ENCODE measurements at regions not wholly inside any gene's neighbourhood (a gene's known extent, or its start where the extent isn't known, plus 50 kb on each side); places are given as distances from the start of the nearest gene placed in this dataset.

DNA sequence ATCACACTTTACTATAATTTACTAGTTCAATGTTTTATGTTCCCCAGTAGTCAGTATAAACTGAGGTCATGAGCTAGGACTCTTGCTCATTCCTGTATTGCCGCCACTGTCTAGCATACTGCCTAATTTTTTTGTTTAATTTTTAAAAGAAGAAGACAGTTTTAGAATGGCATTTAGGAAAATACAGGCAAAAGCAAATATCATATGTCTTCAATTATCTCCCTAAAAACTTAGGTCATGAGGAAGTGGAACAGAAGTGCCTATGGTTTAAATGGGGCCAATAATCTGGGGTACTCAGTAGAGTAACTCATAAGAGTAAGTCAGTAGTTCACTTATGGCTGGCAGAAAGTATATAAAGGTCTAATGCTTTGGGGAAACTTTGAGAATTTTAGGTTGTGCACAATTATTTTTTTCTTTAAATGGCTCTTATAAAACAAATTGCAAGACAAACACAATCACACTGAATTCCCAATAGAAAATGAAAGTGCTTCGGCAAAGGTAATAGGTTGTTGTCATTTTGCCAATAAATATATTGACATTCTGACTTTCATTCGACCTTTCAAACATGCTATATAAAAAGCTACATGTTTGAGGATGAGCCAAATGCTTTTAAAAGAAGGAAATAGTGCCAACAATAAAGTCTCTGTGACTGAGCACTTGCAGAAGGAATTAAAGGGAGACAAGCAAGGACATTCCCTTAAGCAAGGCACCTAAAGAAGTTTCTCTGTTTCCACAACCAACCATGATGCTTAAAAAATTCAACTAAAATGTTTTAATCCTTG, 390.1 kb downstream of the PDGFC start:
- TF ChIP-seq, protein P1, sequence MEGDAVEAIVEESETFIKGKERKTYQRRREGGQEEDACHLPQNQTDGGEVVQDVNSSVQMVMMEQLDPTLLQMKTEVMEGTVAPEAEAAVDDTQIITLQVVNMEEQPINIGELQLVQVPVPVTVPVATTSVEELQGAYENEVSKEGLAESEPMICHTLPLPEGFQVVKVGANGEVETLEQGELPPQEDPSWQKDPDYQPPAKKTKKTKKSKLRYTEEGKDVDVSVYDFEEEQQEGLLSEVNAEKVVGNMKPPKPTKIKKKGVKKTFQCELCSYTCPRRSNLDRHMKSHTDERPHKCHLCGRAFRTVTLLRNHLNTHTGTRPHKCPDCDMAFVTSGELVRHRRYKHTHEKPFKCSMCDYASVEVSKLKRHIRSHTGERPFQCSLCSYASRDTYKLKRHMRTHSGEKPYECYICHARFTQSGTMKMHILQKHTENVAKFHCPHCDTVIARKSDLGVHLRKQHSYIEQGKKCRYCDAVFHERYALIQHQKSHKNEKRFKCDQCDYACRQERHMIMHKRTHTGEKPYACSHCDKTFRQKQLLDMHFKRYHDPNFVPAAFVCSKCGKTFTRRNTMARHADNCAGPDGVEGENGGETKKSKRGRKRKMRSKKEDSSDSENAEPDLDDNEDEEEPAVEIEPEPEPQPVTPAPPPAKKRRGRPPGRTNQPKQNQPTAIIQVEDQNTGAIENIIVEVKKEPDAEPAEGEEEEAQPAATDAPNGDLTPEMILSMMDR (IDR thresholded peaks at IDR 0.05) = no peak
- H3K9me3 ChIP-seq = no peaks in the 10 kb centered on the region
- H3K4me3 ChIP-seq = peak overlapping the region; percentile 49
- no peaks in the 10 kb centered on the region for H3K36me3 ChIP-seq
- no peak for ATAC-seq (ENCODE audit: insufficient number of reproducible peaks, low FRiP score, low read depth)
- no peak for DNase-seq (ENCODE audit: low spot score)
- H3K27me3 ChIP-seq (replicated peaks; ENCODE audit: insufficient read depth) = no peaks in the 10 kb centered on the region
- no peak overlapping the region for H3K27ac ChIP-seq
- H3K4me1 ChIP-seq (ENCODE audit: control insufficient read depth in 1 of 2, low read depth in 2 of 2) = peaks cover 0 to 13% of the 10 kb centered on the region in 2 donors

- Histone ChIP-seq H3K27me3 (replicated peaks; ENCODE audit: insufficient read depth) (no peaks in the 10 kb centered on the region), H3K9me3 (no peaks in the 10 kb centered on the region), H3K4me1 (ENCODE audit: control insufficient read depth in 1 of 2, low read depth in 2 of 2) (peaks cover 0 to 17% of the 10 kb centered on the region in 2 donors), H3K27ac (peak overlapping the region in 1 of 2 donors; percentile 41), H3K36me3 (no peaks in the 10 kb centered on the region), H3K4me3 (no peak overlapping the region)
- DNase-seq (ENCODE audit: low spot score) (no peak), ATAC-seq (ENCODE audit: insufficient number of reproducible peaks, low FRiP score, low read depth) (no peak)
- TF ChIP-seq, protein P1 (IDR thresholded peaks at IDR 0.05) = no peak
Observed at GRCh38 chr4:156578713-156579112, 392.9 kb downstream of the PDGFC start.

DNA sequence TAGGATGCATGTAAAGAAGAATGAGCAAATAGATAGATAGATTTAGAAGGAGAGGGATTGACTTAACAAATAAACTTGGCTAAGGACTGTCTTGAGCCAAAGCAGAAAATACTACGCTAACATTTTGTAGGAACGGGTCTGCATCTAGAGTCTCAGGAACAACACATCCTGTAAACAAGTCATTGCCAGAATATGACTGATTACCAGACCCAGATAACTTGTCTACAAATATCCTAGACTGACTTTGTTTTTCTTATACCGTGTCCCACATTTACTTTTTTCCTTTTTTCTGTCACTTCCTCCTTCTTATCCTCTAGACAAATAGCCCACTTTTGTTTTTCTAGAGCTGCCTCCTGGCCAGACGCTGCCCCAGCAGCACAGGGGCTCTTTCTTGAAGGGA, 393.6 kb downstream of the PDGFC start:
- no peak overlapping the region for H3K4me3 ChIP-seq
- no peak for ATAC-seq (ENCODE audit: insufficient number of reproducible peaks, low FRiP score, low read depth)
- DNase-seq (ENCODE audit: low spot score) = no peak
- peak overlapping the region; percentile 27 to 41 for H3K27ac ChIP-seq
- TF ChIP-seq, protein P1 (IDR thresholded peaks at IDR 0.05) = no peak
- H3K27me3 ChIP-seq (replicated peaks; ENCODE audit: insufficient read depth) = no peaks in the 10 kb centered on the region
- H3K9me3 ChIP-seq = no peaks in the 10 kb centered on the region
- H3K36me3 ChIP-seq = no peaks in the 10 kb centered on the region
- peaks cover 0 to 17% of the 10 kb centered on the region in 2 donors for H3K4me1 ChIP-seq (ENCODE audit: control insufficient read depth in 1 of 2, low read depth in 2 of 2)

DNA sequence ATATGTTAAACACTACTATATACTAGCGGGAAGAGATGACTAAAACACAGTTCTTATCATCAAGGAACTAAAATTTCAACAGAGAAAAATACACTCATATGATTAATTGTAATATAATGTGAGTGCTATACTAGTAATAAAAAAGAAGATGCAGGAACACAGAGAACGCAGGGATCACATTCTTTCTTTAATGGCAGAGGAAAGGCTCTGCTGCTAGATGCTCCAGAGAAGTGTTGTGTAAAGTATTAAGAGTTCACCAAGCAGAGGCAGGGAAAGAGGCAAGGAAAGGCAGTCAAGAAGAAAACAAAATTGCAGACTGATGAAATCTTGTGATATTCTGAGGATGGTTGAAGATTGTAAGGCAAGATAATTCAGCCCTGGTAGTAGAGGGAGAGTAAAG, 394.7 kb downstream of the PDGFC start:
- TF ChIP-seq, protein P1 (IDR thresholded peaks at IDR 0.05) = no peak
- peaks cover 0 to 16% of the 10 kb centered on the region in 2 donors for H3K4me1 ChIP-seq (ENCODE audit: control insufficient read depth in 1 of 2, low read depth in 2 of 2)
- peak overlapping the region in 1 of 2 donors; percentile 35 for H3K27ac ChIP-seq
- no peaks in the 10 kb centered on the region for H3K9me3 ChIP-seq
- H3K4me3 ChIP-seq = no peak overlapping the region
- DNase-seq (ENCODE audit: low spot score) (no peak), ATAC-seq (ENCODE audit: insufficient number of reproducible peaks, low FRiP score, low read depth) (no peak)
- H3K27me3 ChIP-seq (replicated peaks; ENCODE audit: insufficient read depth) = no peaks in the 10 kb centered on the region
- H3K36me3 ChIP-seq = no peaks in the 10 kb centered on the region

GRCh38 chr4:156575430-156576073, 396.0 kb downstream of the PDGFC start:
- no peak overlapping the region for H3K4me3 ChIP-seq
- no peaks in the 10 kb centered on the region for H3K9me3 ChIP-seq
- H3K27me3 ChIP-seq (replicated peaks; ENCODE audit: insufficient read depth) = no peaks in the 10 kb centered on the region
- no peak overlapping the region for H3K27ac ChIP-seq
- TF ChIP-seq, protein P1 (IDR thresholded peaks at IDR 0.05) = no peak
- ATAC-seq (ENCODE audit: insufficient number of reproducible peaks, low FRiP score, low read depth) = no peak
- no peaks in the 10 kb centered on the region for H3K36me3 ChIP-seq
- peaks cover 0 to 13% of the 10 kb centered on the region in 2 donors for H3K4me1 ChIP-seq (ENCODE audit: control insufficient read depth in 1 of 2, low read depth in 2 of 2)
- DNase-seq (ENCODE audit: low spot score) = no peak

Measured in thoracic aorta (tissue), 2 donors.